ENCODE measurements at regions not wholly inside any gene's neighbourhood (a gene's known extent, or its start where the extent isn't known, plus 50 kb on each side); places are given as distances from the start of the nearest gene placed in this dataset.
A peak's percentile ranks its signal among the peaks of the same experiment; 100 is the strongest.

GRCh38 chr6:81565071-81565470, 187.4 kb downstream of the TENT5A start:
- in situ Hi-C loops (cut with HindIII; ENCODE audit: low sequenced_read_pairs) = no loop called here

GRCh38 chr6:81564470-81565068, 187.9 kb downstream of the TENT5A start:
- in situ Hi-C loops (cut with HindIII; ENCODE audit: low sequenced_read_pairs) = no loop called here

More at GRCh38 chr6:81565071-81565470, 187.4 kb downstream of the TENT5A start:
- no peak for DNase-seq (ENCODE audit: low read depth)
- TF ChIP-seq CTCF (IDR thresholded peaks at IDR 0.05; ENCODE audit: low read depth, low read length, missing control alignments) = no peak
- H3K4me3 ChIP-seq (ENCODE audit: low read depth, low read length) = no peak overlapping the region

GRCh38 chr6:81562169-81562568, 190.3 kb downstream of the TENT5A start:
- TF ChIP-seq CTCF (IDR thresholded peaks at IDR 0.05; ENCODE audit: low read depth, low read length, missing control alignments) = no peak
- in situ Hi-C loops (cut with HindIII; ENCODE audit: low sequenced_read_pairs) = no loop called here
- no peak overlapping the region for H3K4me3 ChIP-seq (ENCODE audit: low read depth, low read length)
- peak; percentile 53 for DNase-seq (ENCODE audit: low read depth)

More at GRCh38 chr6:81564470-81565068, 187.9 kb downstream of the TENT5A start:
- TF ChIP-seq CTCF (IDR thresholded peaks at IDR 0.05; ENCODE audit: low read depth, low read length, missing control alignments) = no peak
- DNase-seq (ENCODE audit: low read depth) = no peak
- no peak overlapping the region for H3K4me3 ChIP-seq (ENCODE audit: low read depth, low read length)

- no peak for DNase-seq (ENCODE audit: low read depth)
- in situ Hi-C loops (cut with HindIII; ENCODE audit: low sequenced_read_pairs) = no loop called here
- TF ChIP-seq CTCF (IDR thresholded peaks at IDR 0.05; ENCODE audit: low read depth, low read length, missing control alignments) = no peak
- no peak overlapping the region for H3K4me3 ChIP-seq (ENCODE audit: low read depth, low read length)
Measured at GRCh38 chr6:81561731-81562130, 190.8 kb downstream of the TENT5A start.

- DNase-seq (ENCODE audit: low read depth) = no peak
- no peak overlapping the region for H3K4me3 ChIP-seq (ENCODE audit: low read depth, low read length)
- TF ChIP-seq CTCF (IDR thresholded peaks at IDR 0.05; ENCODE audit: low read depth, low read length, missing control alignments) = no peak
- in situ Hi-C loops (cut with HindIII; ENCODE audit: low sequenced_read_pairs) = no loop called here
Measured at GRCh38 chr6:81561071-81561564, 191.4 kb downstream of the TENT5A start.

- DNase-seq (ENCODE audit: low read depth) = no peak
- no peak overlapping the region for H3K4me3 ChIP-seq (ENCODE audit: low read depth, low read length)
- no peak for TF ChIP-seq CTCF (IDR thresholded peaks at IDR 0.05; ENCODE audit: low read depth, low read length, missing control alignments)
- in situ Hi-C loops (cut with HindIII; ENCODE audit: low sequenced_read_pairs) = no loop called here
Measured at GRCh38 chr6:81557811-81558210, 194.7 kb downstream of the TENT5A start.
